K562 (cell line): ENCODE measurements at regions not wholly inside any gene's neighbourhood (a gene's known extent, or its start where the extent isn't known, plus 50 kb on each side); places are given as distances from the start of the nearest gene placed in this dataset.

Source experiments
- CEBPG ChIP-seq, 3 experiments: fragments of 200-800 bp in 1 of 3; sonication (Bioruptor generic) in 1 of 3; sonication (generic) in 1 of 3; formaldehyde crosslinking in 1 of 3; IDR thresholded peaks in 2 of 3; conservative IDR thresholded peaks in 1 of 3; 2 replicates each; pipeline versions ENCODE4 v1.6.1 to v1.8.0; 2016 to 2022; ENCODE audit warnings: missing compliant biosample characterization in 2 of 3, missing genetic modification characterization in 2 of 3, mild to moderate bottlenecking in 1 of 3, missing genetic modification reagents in 1 of 3
- HNRNPK ChIP-seq: fragments of 200-400 bp; formaldehyde crosslinking; IDR thresholded peaks from one replicate; pipeline ENCODE4 v1.6.1; 2018; ENCODE audit warnings: mild to moderate bottlenecking, low read depth, low read length; ENCODE audit not compliant: poor library complexity, severe bottlenecking
- PHF20 ChIP-seq: fragments of 450-650 bp; IDR thresholded peaks from 2 replicates; pipeline ENCODE4 v1.6.1; 2018; ENCODE audit not compliant: partially characterized antibody
- POU5F1 ChIP-seq: fragments of 150-350 bp; IDR thresholded peaks from 2 replicates; pipeline ENCODE4 v1.6.1; 2014; ENCODE audit warnings: borderline replicate concordance, low read length, low read depth, mild to moderate bottlenecking; ENCODE audit not compliant: partially characterized antibody
- RBM25 ChIP-seq: fragments of 200-400 bp; formaldehyde crosslinking; IDR thresholded peaks from 2 replicates; pipeline ENCODE4 v1.6.1; 2018; ENCODE audit warnings: low read length, low read depth, moderate library complexity; ENCODE audit not compliant: severe bottlenecking
- STAG1 ChIP-seq: sonication (generic); formaldehyde crosslinking; IDR thresholded peaks from 2 replicates; pipeline ENCODE4 v1.5.0; 2020; ENCODE audit warnings: missing genetic modification reagents, borderline replicate concordance
- ZMIZ1 ChIP-seq, 2 experiments: fragments of 150-350 bp in 1 of 2; IDR thresholded peaks; 2 replicates each; pipeline ENCODE4 v1.6.1; 2012 to 2016; ENCODE audit warnings: low read depth in 2 of 2, low read length in 2 of 2, mild to moderate bottlenecking in 1 of 2, moderate library complexity in 1 of 2
- ZNF407 ChIP-seq: fragments of 450-650 bp; IDR thresholded peaks from 2 replicates; pipeline ENCODE4 v1.6.1; 2016; ENCODE audit warnings: low read depth
- ZNF740 ChIP-seq, 3 experiments: fragments of 200-800 bp in 1 of 3; sonication (Bioruptor generic) in 1 of 3; sonication (generic) in 1 of 3; formaldehyde crosslinking in 1 of 3; IDR thresholded peaks; 2 replicates each; pipeline versions ENCODE4 v1.6.1 to v1.8.0; 2016 to 2022; ENCODE audit warnings: mild to moderate bottlenecking in 2 of 3, missing compliant biosample characterization in 2 of 3, missing genetic modification characterization in 2 of 3, missing genetic modification reagents in 1 of 3
- TF ChIP-seq, protein P1 (sequence below): fragments of 450-650 bp; IDR thresholded peaks from 2 replicates; pipeline ENCODE4 v1.6.1; 2017; ENCODE audit warnings: mild to moderate bottlenecking, moderate library complexity

- TF ChIP-seq ZNF407 (no peak), RBM25 (no peak), POU5F1 (no peak), CEBPG (CRISPR knock-in tag; IDR thresholded peaks at IDR 0.05) (peak; percentile 95), CEBPG (tag; conservative IDR thresholded peaks at IDR 0.05 in 1 of 2, IDR thresholded peaks at IDR 0.05 in 1 of 2) (peak; percentile 82 to 93), HNRNPK (no peak), ZNF740 (CRISPR knock-in tag; IDR thresholded peaks at IDR 0.05) (no peak), ZNF740 (tag; IDR thresholded peaks at IDR 0.05) (no peak), ZMIZ1 (IDR thresholded peaks at IDR 0.05; ENCODE audit: low read depth in 2 of 2, low read length in 2 of 2) (no peak), STAG1 (CRISPR knock-in tag) (no peak), PHF20 (no peak)
- TF ChIP-seq, protein P1, sequence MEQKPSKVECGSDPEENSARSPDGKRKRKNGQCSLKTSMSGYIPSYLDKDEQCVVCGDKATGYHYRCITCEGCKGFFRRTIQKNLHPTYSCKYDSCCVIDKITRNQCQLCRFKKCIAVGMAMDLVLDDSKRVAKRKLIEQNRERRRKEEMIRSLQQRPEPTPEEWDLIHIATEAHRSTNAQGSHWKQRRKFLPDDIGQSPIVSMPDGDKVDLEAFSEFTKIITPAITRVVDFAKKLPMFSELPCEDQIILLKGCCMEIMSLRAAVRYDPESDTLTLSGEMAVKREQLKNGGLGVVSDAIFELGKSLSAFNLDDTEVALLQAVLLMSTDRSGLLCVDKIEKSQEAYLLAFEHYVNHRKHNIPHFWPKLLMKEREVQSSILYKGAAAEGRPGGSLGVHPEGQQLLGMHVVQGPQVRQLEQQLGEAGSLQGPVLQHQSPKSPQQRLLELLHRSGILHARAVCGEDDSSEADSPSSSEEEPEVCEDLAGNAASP: no peak
These were observed 51.8 kb upstream of the CYRIA start (continued) for GRCh38 chr2:16717477-16717876.
